ENCODE measurements at regions not wholly inside any gene's neighbourhood (a gene's known extent, or its start where the extent isn't known, plus 50 kb on each side); places are given as distances from the start of the nearest gene placed in this dataset.

DNA sequence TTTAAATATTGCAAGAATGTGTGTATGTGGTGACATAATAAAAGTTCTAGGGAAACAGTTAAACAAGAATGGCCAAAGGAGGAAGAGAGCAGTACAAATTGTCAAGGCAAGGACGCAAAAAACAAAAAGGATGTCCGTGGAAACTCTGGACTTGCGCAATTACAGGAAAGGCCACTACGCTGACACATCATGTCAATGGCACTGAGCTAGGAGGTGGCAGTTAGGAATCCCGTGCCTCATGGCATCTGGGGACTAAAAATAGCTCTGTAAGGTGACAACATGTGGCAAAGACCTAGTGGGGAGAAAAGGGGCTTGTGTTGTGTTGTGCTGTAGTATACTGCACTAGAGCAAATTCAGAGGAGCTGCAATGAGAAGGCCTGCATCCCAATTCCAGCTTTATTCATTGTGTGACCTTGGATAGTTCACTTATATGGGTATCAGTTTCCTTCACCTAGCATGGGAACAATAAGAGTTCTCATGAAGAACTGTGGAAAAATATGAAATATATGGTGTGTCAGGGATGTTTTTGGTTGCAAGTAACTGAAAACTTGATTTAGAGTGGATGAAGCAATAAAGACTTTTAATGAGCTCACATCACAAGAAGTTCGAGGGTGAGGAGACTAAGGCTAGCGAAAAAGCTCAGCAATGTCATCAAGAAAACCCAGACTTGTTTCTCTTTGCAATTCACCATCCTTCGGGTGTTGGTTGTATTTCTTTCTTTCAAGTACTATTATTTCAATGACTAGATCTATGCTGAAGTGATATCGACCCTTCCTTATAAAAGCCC lies 124.1 kb upstream of the STC2 start:
- no peak for ATAC-seq
- ChIA-PET CTCF (interaction anchor here (0.8 to 1.5 kb wide), 5 partner anchors 8 to 158 kb away, joined by 3 to 6 read pairs (median 4); no protein-coding TSS in a partner anchor), RAD21 (ENCODE audit: low non-redundant PET in 1 of 2, low total read pairs in 2 of 2, uncharacterized antibody in 2 of 2, unreplicated experiment in 2 of 2) (no interaction called here), POLR2A (interaction anchor here (0.8 kb wide), 1 partner anchor 681 kb away, joined by 3 read pairs; the partner anchor contains the start of gene DUSP1)
- H3K4me1 ChIP-seq (ENCODE audit: control insufficient read depth in 1 of 2, insufficient read depth in 2 of 2, low read length in 2 of 2), result peaks cover 50 to 69% of the 10 kb centered on the region in 2 experiments
- no peaks in the 10 kb centered on the region for H3K27me3 ChIP-seq (ENCODE audit: insufficient read depth, low read length)
- no peaks in the 10 kb centered on the region for H3K9me3 ChIP-seq (ENCODE audit: control insufficient read depth in 1 of 2, insufficient read depth in 1 of 2, low read depth in 1 of 2, low read length in 2 of 2)
- intact Hi-C loops (cut with micrococcal nuclease), result loop anchor here (2.0 to 5.0 kb wide), 2 partner anchors 120 to 125 kb away; partner anchors contain the start of gene STC2
- H4K20me1 ChIP-seq (ENCODE audit: insufficient read depth), result no peaks in the 10 kb centered on the region
- DNase-seq (ENCODE audit: low read depth, low spot score), result peak; percentile 73
- H3K36me3 ChIP-seq (ENCODE audit: control insufficient read depth in 1 of 2, insufficient read depth in 2 of 2, low read length in 2 of 2), result no peaks in the 10 kb centered on the region
- no peaks in the 10 kb centered on the region for H3K9me2 ChIP-seq (ENCODE audit: insufficient read depth)
- no TSS peak for BruUV-seq (replicated peaks)
- H3K9ac ChIP-seq (ENCODE audit: low read length), result peak overlapping the region; percentile 57
- peak overlapping the region; percentile 84; the same call in 1 of the 2 replicates for H3K27ac ChIP-seq (ENCODE audit: low read depth, low read length)
- peak overlapping the region; percentile 54 for H3K4me2 ChIP-seq (ENCODE audit: low read length)
- peak overlapping the region; percentile 65 for H2AFZ ChIP-seq (ENCODE audit: low read depth, low read length, poor library complexity, severe bottlenecking)
- no peaks in the 10 kb centered on the region for H3K79me2 ChIP-seq (ENCODE audit: insufficient read depth, low read length)
- H3K4me3 ChIP-seq (replicated peaks in 1 of 2; ENCODE audit: low read depth in 1 of 2, low read length in 2 of 2), result 0 out of 4 replicates have a peak overlapping the region, but pooled peaks of 1 of the 2 experiments have one; percentile 1
- no peak for TF ChIP-seq SRF (IDR thresholded peaks at IDR 0.05; ENCODE audit: low read depth)
- peak; percentile 84 for TF ChIP-seq JUND (IDR thresholded peaks at IDR 0.05)
- peak; percentile 74 for TF ChIP-seq FOSL1 (IDR thresholded peaks at IDR 0.05; ENCODE audit: low read depth)
- TF ChIP-seq RAD21 (IDR thresholded peaks at IDR 0.05; ENCODE audit: low read depth), result no peak
- TF ChIP-seq, protein P1, sequence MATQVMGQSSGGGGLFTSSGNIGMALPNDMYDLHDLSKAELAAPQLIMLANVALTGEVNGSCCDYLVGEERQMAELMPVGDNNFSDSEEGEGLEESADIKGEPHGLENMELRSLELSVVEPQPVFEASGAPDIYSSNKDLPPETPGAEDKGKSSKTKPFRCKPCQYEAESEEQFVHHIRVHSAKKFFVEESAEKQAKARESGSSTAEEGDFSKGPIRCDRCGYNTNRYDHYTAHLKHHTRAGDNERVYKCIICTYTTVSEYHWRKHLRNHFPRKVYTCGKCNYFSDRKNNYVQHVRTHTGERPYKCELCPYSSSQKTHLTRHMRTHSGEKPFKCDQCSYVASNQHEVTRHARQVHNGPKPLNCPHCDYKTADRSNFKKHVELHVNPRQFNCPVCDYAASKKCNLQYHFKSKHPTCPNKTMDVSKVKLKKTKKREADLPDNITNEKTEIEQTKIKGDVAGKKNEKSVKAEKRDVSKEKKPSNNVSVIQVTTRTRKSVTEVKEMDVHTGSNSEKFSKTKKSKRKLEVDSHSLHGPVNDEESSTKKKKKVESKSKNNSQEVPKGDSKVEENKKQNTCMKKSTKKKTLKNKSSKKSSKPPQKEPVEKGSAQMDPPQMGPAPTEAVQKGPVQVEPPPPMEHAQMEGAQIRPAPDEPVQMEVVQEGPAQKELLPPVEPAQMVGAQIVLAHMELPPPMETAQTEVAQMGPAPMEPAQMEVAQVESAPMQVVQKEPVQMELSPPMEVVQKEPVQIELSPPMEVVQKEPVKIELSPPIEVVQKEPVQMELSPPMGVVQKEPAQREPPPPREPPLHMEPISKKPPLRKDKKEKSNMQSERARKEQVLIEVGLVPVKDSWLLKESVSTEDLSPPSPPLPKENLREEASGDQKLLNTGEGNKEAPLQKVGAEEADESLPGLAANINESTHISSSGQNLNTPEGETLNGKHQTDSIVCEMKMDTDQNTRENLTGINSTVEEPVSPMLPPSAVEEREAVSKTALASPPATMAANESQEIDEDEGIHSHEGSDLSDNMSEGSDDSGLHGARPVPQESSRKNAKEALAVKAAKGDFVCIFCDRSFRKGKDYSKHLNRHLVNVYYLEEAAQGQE (IDR thresholded peaks at IDR 0.05; ENCODE audit: low read depth), result no peak
- peak; percentile 55 for TF ChIP-seq YY1 (IDR thresholded peaks at IDR 0.05; ENCODE audit: extremely low read depth, insufficient replicate concordance, low read depth, low read length)
- TF ChIP-seq, protein P2, sequence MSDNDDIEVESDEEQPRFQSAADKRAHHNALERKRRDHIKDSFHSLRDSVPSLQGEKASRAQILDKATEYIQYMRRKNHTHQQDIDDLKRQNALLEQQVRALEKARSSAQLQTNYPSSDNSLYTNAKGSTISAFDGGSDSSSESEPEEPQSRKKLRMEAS (IDR thresholded peaks at IDR 0.05), result peak; percentile 93
- TF ChIP-seq EZH2 (IDR thresholded peaks at IDR 0.05), result no peak
- TF ChIP-seq CEBPB (IDR thresholded peaks at IDR 0.05; ENCODE audit: low read depth), result peak; percentile 100
- TF ChIP-seq EZH2phosphoT487 (IDR thresholded peaks at IDR 0.05; ENCODE audit: borderline replicate concordance), result no peak
- TF ChIP-seq POLR2AphosphoS5 (IDR thresholded peaks at IDR 0.05; ENCODE audit: low read depth, low read length), result peak; percentile 52; the same call in 1 of the 2 replicates
- TF ChIP-seq ZFX (IDR thresholded peaks at IDR 0.05), result no peak
- TF ChIP-seq POLR2A (IDR thresholded peaks at IDR 0.05; ENCODE audit: borderline replicate concordance, extremely low read depth, insufficient read depth, insufficient read length), result no peak
- TF ChIP-seq, protein P3, sequence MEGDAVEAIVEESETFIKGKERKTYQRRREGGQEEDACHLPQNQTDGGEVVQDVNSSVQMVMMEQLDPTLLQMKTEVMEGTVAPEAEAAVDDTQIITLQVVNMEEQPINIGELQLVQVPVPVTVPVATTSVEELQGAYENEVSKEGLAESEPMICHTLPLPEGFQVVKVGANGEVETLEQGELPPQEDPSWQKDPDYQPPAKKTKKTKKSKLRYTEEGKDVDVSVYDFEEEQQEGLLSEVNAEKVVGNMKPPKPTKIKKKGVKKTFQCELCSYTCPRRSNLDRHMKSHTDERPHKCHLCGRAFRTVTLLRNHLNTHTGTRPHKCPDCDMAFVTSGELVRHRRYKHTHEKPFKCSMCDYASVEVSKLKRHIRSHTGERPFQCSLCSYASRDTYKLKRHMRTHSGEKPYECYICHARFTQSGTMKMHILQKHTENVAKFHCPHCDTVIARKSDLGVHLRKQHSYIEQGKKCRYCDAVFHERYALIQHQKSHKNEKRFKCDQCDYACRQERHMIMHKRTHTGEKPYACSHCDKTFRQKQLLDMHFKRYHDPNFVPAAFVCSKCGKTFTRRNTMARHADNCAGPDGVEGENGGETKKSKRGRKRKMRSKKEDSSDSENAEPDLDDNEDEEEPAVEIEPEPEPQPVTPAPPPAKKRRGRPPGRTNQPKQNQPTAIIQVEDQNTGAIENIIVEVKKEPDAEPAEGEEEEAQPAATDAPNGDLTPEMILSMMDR (IDR thresholded peaks at IDR 0.05 in 2 of 3, conservative IDR thresholded peaks at IDR 0.05 in 1 of 3; ENCODE audit: borderline replicate concordance in 1 of 3, insufficient read depth in 1 of 3, low read depth in 2 of 3, low read length in 2 of 3), result no peak
- peak; percentile 39 for TF ChIP-seq TCF7L2 (IDR thresholded peaks at IDR 0.05; ENCODE audit: borderline replicate concordance, extremely low read depth, insufficient read depth, insufficient read length)
- TF ChIP-seq, protein P4, sequence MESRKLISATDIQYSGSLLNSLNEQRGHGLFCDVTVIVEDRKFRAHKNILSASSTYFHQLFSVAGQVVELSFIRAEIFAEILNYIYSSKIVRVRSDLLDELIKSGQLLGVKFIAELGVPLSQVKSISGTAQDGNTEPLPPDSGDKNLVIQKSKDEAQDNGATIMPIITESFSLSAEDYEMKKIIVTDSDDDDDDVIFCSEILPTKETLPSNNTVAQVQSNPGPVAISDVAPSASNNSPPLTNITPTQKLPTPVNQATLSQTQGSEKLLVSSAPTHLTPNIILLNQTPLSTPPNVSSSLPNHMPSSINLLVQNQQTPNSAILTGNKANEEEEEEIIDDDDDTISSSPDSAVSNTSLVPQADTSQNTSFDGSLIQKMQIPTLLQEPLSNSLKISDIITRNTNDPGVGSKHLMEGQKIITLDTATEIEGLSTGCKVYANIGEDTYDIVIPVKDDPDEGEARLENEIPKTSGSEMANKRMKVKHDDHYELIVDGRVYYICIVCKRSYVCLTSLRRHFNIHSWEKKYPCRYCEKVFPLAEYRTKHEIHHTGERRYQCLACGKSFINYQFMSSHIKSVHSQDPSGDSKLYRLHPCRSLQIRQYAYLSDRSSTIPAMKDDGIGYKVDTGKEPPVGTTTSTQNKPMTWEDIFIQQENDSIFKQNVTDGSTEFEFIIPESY (IDR thresholded peaks at IDR 0.05; ENCODE audit: extremely low read depth, insufficient replicate concordance, low read length), result no peak
- no peak for TF ChIP-seq ELF1 (IDR thresholded peaks at IDR 0.05; ENCODE audit: borderline replicate concordance, low read depth)
- TF ChIP-seq, protein P5, sequence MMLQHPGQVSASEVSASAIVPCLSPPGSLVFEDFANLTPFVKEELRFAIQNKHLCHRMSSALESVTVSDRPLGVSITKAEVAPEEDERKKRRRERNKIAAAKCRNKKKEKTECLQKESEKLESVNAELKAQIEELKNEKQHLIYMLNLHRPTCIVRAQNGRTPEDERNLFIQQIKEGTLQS (IDR thresholded peaks at IDR 0.05), result 0 out of 2 replicates have a peak, but pooled peaks have one; percentile 43

Measured in HCT116 (cell line).